GM12874 (cell line): ENCODE measurements at regions not wholly inside any gene's neighbourhood (a gene's known extent, or its start where the extent isn't known, plus 50 kb on each side); places are given as distances from the start of the nearest gene placed in this dataset.

Source experiments
- TF ChIP-seq, protein P1 (sequence below): IDR thresholded peaks from 2 replicates; pipeline ENCODE4 v1.5.1; 2011; ENCODE audit warnings: low read depth, mild to moderate bottlenecking, control low read depth, low read length, moderate library complexity; ENCODE audit not compliant: insufficient read depth

DNA sequence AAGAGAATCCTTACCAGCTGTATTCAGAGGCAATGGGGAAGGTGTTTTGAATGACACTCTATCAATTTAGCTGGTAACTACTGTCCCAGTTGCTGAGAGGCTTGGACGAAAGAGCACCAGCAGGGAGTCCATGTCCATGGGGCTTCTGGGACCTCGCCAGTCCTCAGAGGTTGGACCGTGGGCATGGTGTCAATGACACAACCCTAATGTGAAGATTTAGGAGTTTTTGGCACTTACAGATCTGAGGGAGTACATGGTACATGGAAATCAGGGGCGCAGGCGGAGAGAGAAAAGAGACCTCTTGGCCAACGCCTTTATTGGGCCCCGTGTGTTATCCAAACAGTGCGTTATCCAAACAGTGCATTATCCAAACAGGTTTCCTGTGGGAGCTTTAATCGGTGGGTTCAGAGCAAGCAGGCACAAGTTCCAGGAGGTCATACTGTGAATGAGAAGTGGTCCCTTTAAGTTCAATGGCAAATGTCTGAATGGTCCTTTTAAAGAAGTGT, 169.1 kb upstream of the B3GAT1 start:
- TF ChIP-seq, protein P1, sequence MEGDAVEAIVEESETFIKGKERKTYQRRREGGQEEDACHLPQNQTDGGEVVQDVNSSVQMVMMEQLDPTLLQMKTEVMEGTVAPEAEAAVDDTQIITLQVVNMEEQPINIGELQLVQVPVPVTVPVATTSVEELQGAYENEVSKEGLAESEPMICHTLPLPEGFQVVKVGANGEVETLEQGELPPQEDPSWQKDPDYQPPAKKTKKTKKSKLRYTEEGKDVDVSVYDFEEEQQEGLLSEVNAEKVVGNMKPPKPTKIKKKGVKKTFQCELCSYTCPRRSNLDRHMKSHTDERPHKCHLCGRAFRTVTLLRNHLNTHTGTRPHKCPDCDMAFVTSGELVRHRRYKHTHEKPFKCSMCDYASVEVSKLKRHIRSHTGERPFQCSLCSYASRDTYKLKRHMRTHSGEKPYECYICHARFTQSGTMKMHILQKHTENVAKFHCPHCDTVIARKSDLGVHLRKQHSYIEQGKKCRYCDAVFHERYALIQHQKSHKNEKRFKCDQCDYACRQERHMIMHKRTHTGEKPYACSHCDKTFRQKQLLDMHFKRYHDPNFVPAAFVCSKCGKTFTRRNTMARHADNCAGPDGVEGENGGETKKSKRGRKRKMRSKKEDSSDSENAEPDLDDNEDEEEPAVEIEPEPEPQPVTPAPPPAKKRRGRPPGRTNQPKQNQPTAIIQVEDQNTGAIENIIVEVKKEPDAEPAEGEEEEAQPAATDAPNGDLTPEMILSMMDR = no peak

DNA sequence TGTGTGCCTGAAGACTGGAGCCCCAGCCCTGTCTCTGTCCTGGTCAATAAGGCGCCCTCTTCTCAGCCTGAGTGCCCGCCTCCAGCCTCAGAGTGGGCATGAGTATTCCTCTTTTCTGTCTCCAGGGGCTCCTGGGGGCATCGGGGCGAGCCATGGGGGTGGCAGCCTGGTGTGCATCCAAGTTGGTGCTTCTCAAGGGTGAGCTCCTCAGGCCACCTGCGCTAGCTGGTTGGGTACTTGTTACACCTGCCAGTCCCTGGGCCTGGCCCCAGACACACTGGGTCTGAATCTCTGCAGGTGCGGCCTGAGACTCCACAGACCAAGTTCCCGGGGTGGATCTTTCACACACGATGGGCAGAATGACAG, 168.6 kb upstream of the B3GAT1 start:
- TF ChIP-seq, protein P1 = no peak

DNA sequence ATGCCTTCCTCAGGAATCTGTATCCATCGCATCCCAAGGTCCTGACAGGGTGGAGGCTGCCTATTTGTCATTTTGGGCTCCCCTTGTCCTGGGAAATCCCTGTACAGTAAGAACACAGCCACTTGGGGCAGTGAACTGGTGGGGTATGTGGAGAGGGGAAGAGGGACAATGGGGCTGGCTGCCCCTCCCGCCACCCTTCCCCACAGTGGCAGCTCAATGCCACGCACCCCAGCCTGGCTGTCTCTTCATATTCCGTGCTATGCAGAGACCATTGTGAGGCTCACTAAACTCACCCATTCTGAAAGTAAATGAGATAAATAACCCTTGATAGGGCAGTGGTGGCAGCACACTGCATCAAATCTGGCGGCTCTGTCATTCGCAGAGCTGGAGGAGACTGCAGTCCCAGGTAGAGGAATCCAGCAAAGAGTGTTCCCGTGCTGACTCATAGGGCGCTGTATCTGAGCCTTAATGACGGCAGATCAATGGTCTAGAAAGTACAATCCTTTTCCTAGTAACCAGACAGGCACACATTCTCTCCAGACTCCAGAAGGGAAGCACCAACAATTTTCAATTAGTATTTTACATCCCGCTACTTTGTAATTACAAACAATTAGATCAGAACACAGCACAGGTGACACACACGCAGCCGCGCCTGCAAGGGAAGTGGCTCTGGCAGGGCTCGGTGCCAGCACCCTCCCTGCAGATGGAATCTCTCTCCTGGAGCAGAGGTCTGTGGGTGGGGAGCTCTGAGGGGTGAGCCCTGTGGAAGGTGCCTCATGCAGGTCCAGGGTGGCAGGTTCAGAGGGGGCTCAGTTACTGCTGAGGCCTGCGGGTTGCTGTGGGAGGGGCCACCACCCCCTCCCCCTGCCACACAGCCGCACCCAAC, 167.9 kb upstream of the B3GAT1 start:
- TF ChIP-seq, protein P1 = no peak

- TF ChIP-seq, protein P1 = no peak
These were observed 167.0 kb upstream of the B3GAT1 start for GRCh38 chr11:134578807-134579723.

DNA sequence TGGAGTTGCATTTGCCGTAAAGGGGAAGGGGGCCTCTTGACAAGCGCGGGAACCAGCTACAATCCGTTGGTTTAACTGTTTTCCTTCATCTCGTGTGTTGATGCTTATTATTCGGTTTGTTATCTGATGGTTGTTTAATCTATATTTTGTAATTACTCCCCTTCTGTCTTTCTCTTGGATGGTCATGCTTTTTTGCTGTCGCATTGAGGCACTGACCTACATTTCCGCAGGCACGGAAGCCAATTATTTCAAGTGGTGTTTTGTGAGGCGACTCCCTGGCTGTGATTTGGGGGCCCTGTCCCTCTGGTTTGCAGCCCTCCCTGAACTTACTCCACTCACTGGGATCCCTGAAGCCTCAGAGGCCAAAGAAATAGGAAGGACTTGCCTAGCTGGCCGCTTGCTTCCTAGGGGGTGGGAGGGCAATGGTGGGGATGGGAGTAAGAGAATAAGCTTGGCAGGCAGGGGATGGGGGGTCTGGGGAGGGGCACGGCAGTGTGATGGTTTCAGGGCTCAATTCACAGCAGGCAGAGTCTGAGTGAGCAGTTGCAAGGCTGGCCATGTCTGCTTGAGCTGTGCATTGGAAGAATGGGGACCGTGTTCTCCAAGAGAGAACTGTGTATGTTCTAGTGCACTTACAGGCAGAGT, 165.8 kb upstream of the B3GAT1 start:
- TF ChIP-seq, protein P1 = no peak

- TF ChIP-seq, protein P1 = no peak
These were observed 164.7 kb upstream of the B3GAT1 start for GRCh38 chr11:134576721-134577171.
